ENCODE measurements at regions not wholly inside any gene's neighbourhood (a gene's known extent, or its start where the extent isn't known, plus 50 kb on each side); places are given as distances from the start of the nearest gene placed in this dataset.
A peak's percentile ranks its signal among the peaks of the same experiment; 100 is the strongest.

- DNase-seq (ENCODE audit: low read depth) = no peak
- no peak overlapping the region for H3K4me3 ChIP-seq (ENCODE audit: low read depth, low read length)
- TF ChIP-seq CTCF (IDR thresholded peaks at IDR 0.05; ENCODE audit: insufficient read depth, low read length) = no peak
Observed at GRCh38 chr6:71072508-71072907, 115.6 kb upstream of the B3GAT2 start.

- H3K4me3 ChIP-seq (ENCODE audit: low read depth, low read length) = no peak overlapping the region
- no peak for DNase-seq (ENCODE audit: low read depth)
- no peak for TF ChIP-seq CTCF (IDR thresholded peaks at IDR 0.05; ENCODE audit: insufficient read depth, low read length)
Observed at GRCh38 chr6:71077655-71078054, 120.8 kb upstream of the B3GAT2 start.

GRCh38 chr6:71079677-71080076 is 122.8 kb upstream of the B3GAT2 start:
- DNase-seq (ENCODE audit: low read depth) = peak; percentile 23
- no peak overlapping the region for H3K4me3 ChIP-seq (ENCODE audit: low read depth, low read length)
- no peak for TF ChIP-seq CTCF (IDR thresholded peaks at IDR 0.05; ENCODE audit: insufficient read depth, low read length)

GRCh38 chr6:71080133-71080532 is 123.3 kb upstream of the B3GAT2 start:
- TF ChIP-seq CTCF (IDR thresholded peaks at IDR 0.05; ENCODE audit: insufficient read depth, low read length) = no peak
- no peak overlapping the region for H3K4me3 ChIP-seq (ENCODE audit: low read depth, low read length)
- no peak for DNase-seq (ENCODE audit: low read depth)

GRCh38 chr6:71080826-71081225 is 124.0 kb upstream of the B3GAT2 start:
- DNase-seq (ENCODE audit: low read depth) = peak; percentile 43
- no peak for TF ChIP-seq CTCF (IDR thresholded peaks at IDR 0.05; ENCODE audit: insufficient read depth, low read length)
- no peak overlapping the region for H3K4me3 ChIP-seq (ENCODE audit: low read depth, low read length)

- no peak for TF ChIP-seq CTCF (IDR thresholded peaks at IDR 0.05; ENCODE audit: insufficient read depth, low read length)
- peak overlapping the region; percentile 40 for H3K4me3 ChIP-seq (ENCODE audit: low read depth, low read length)
- peak; percentile 46 for DNase-seq (ENCODE audit: low read depth)
Observed at GRCh38 chr6:71082033-71082650, 125.3 kb upstream of the B3GAT2 start.

GRCh38 chr6:71083308-71083820 is 126.5 kb upstream of the B3GAT2 start:
- H3K4me3 ChIP-seq (ENCODE audit: low read depth, low read length) = no peak overlapping the region
- peak; percentile 11 for DNase-seq (ENCODE audit: low read depth)
- TF ChIP-seq CTCF (IDR thresholded peaks at IDR 0.05; ENCODE audit: insufficient read depth, low read length) = no peak
